ENCODE measurements at regions not wholly inside any gene's neighbourhood (a gene's known extent, or its start where the extent isn't known, plus 50 kb on each side); places are given as distances from the start of the nearest gene placed in this dataset.
"Not testable (repeated sequence)": the region's sequence is repeated elsewhere in the genome, so short reads cannot be mapped to it uniquely, and the experiment has no call there.

- DNase-seq: no peak
Measured at GRCh38 chr9:34783951-34784487, 74.1 kb upstream of the CCL21 start.

GRCh38 chr9:34782372-34782771 lies 72.4 kb upstream of the CCL21 start:
- no peak for DNase-seq

- DNase-seq: no peak
Measured at GRCh38 chr9:34777666-34778065, 67.7 kb upstream of the CCL21 start.

- no peak for DNase-seq
Measured at GRCh38 chr9:34773955-34774354, 64.0 kb upstream of the CCL21 start.

DNA sequence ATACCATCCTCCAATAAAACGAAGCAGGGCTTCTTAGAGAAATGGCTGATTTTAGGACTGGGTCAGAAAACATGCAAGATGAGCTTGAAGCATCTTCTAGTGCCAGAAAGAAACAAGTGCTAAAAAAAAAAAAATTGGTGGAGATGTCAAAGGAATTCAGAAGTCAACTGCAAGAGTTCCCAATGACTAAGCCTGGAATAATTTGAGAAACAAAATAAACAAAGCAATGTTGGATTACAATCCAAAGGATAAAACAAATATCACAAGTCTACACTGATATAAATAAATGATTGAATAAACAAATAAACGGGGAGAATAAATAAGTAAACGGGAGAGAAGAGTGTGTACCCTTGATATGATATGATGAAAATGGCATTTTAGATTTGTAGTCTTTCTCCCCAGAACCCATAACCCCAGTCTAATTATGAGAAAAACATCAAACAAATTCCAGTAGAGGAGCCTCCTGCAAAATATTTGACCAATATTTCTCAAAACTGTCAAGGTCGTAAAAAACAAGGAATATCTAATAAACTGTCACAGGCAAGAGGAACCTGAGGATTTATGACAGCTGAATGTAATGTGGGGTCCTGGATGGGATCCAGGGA lies 63.5 kb upstream of the CCL21 start:
- no peak for DNase-seq

GRCh38 chr9:34771007-34771406 lies 61.1 kb upstream of the CCL21 start:
- DNase-seq: no peak

DNA sequence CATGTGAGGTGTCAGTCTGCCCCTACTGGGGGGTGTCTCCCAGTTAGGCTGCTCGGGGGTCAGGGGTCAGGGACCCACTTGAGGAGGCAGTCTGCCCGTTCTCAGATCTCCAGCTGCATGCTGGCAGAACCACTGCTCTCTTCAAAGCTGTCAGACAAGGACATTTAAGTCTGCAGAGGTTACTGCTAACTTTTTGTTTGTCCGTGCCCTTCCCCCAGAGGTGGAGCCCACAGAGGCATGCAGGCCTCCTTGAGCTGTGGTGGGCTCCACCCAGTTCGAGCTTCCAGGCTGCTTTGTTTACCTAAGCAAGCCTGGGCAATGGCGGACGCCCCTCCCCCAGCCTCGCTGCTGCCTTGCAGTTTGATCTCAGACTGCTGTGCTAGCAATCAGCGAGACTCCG lies 57.2 kb upstream of the CCL21 start:
- DNase-seq: not testable (repeated sequence)

DNA sequence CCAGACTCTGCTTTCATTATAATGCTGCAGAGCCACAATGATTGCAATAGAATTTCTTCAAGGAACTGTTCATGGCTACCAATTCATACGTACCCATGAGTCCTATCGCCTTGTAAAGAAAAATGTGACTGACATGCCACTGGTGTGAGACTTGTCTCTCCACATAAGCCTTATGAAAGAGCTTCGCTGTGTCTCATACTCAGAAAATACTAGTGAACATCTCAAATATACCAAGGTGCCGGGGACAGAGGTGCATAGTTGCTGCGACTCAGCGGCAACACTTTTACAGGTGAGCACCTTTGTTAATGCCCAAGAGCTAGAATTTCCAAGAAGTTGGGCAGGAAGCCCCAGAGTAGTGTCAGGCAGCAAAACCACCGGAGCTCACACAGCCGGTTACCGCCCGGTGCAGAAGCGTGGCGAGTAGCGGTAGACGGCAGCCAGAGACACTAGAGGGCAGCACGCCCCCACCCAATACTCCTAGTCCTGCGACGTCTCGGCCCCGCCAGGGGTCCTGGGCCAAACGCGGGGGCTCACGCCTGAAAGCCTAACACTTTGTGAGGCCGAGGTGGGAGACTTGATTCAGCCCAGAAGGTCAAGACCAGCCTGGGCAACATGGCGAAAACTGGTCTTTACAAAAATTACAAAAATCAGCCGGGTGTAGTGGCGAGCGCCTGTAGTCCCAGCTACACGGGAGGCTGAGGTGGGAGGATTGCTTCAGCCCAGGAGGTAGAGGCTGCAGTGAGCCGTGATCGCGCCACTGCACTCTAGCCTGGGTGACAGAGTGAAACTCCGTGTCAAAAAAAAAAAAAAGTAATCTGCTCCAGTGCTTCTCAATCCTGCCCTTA lies 50.5 kb upstream of the CCL21 start:
- DNase-seq: peak; percentile 30
